ENCODE measurements at regions not wholly inside any gene's neighbourhood (a gene's known extent, or its start where the extent isn't known, plus 50 kb on each side); places are given as distances from the start of the nearest gene placed in this dataset.

DNA sequence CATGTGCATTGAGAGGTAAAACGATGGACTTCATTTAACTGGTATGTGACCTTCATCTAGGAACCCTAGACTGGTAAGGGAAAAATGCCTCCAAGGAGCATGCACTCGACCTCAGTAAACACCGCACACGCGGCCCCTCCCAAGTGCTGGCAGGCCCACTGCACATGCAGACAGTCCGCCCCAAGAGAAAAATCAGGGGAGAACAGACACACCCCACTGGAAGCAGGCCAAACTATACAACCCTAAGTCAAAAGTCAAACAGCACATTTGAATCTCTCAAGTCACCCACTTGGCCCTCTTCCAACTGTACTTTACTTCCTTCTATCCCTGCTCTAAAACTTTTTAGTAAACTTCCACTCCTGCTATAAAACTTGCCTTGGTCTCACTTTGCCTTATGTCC, 250.1 kb upstream of the HES1 start:
- H3K9me3 ChIP-seq (ENCODE audit: low read depth): no peaks in the 10 kb centered on the region
- H3K4me3 ChIP-seq: no peak overlapping the region
- H3K9me2 ChIP-seq (replicated peaks; ENCODE audit: insufficient read depth): no peaks in the 10 kb centered on the region
- H3K4me2 ChIP-seq: no peak overlapping the region
- H3K27ac ChIP-seq: peak overlapping the region; percentile 61
- H3K4me1 ChIP-seq (ENCODE audit: insufficient read depth): peaks cover 13% of the 10 kb centered on the region
- H3K79me2 ChIP-seq: no peaks in the 10 kb centered on the region
- H2AFZ ChIP-seq: no peak overlapping the region
- no peaks in the 10 kb centered on the region for H4K20me1 ChIP-seq (ENCODE audit: insufficient read depth, poor library complexity, severe bottlenecking)
- H3K36me3 ChIP-seq (replicated peaks; ENCODE audit: insufficient read depth, low read depth): no peaks in the 10 kb centered on the region
- TF ChIP-seq, protein P1, sequence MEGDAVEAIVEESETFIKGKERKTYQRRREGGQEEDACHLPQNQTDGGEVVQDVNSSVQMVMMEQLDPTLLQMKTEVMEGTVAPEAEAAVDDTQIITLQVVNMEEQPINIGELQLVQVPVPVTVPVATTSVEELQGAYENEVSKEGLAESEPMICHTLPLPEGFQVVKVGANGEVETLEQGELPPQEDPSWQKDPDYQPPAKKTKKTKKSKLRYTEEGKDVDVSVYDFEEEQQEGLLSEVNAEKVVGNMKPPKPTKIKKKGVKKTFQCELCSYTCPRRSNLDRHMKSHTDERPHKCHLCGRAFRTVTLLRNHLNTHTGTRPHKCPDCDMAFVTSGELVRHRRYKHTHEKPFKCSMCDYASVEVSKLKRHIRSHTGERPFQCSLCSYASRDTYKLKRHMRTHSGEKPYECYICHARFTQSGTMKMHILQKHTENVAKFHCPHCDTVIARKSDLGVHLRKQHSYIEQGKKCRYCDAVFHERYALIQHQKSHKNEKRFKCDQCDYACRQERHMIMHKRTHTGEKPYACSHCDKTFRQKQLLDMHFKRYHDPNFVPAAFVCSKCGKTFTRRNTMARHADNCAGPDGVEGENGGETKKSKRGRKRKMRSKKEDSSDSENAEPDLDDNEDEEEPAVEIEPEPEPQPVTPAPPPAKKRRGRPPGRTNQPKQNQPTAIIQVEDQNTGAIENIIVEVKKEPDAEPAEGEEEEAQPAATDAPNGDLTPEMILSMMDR (IDR thresholded peaks at IDR 0.05; ENCODE audit: poor library complexity): no peak
- TF ChIP-seq EZH2 (IDR thresholded peaks at IDR 0.05; ENCODE audit: borderline replicate concordance): no peak
- TF ChIP-seq EZH2phosphoT487 (IDR thresholded peaks at IDR 0.05; ENCODE audit: low read depth, severe bottlenecking, unreplicated experiment): no peak
- DNase-seq (ENCODE audit: low spot score): peak; percentile 56
- 86% methylated on average over 6 of the region's 6 CpGs for WGBS (ENCODE audit: low lambda C conversion rate, missing lambda C conversion rate)
- H3K27me3 ChIP-seq: no peaks in the 10 kb centered on the region

DNA sequence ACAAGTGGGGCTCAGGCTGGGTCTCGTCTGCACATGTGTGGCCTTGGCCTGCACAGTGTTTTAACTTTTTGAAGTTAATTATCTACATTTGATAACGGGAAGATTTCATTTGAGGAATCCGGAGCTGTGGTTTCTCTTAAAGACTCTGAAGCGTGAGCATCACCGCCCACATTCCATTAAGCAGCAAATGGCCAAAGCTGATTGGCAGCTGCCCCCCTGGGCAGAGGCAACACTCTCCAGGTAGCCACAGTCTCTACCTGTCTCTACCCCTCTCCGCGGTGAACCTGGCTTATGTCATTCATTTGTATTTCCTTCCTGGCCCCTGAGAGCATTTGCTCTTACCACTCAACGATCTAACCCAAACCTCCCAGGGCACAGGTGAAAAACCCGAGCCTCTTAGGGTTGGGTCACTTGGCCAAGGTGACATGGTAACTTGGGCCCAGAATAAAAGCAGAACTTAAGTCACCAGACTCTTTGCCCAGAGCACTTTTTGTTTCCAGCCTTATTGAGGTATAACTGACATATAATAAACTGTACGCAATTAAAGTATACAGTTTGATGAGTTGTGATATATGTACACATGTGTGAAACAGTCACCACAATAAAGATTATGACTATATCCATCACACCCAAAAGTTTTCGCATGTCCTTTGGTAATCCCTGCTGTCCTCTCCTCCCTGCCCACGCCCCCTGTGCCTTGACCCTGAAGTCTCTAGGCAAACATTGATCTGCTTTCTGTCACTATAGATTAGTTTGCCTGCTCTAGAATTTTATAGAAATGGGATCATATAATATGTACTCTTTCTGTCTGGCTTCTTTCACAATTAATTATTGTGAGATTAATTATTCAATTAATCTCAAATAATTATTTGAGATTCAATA, 245.7 kb upstream of the HES1 start:
- no peak for DNase-seq (ENCODE audit: low spot score)
- Histone ChIP-seq H3K9me2 (replicated peaks; ENCODE audit: insufficient read depth) (no peaks in the 10 kb centered on the region), H3K4me3 (no peak overlapping the region), H2AFZ (no peak overlapping the region), H3K27me3 (no peaks in the 10 kb centered on the region), H4K20me1 (ENCODE audit: insufficient read depth, poor library complexity, severe bottlenecking) (no peaks in the 10 kb centered on the region), H3K4me1 (ENCODE audit: insufficient read depth) (peaks cover 3% of the 10 kb centered on the region), H3K36me3 (replicated peaks; ENCODE audit: insufficient read depth, low read depth) (no peaks in the 10 kb centered on the region), H3K9me3 (ENCODE audit: low read depth) (no peaks in the 10 kb centered on the region), H3K79me2 (no peaks in the 10 kb centered on the region), H3K4me2 (no peak overlapping the region), H3K27ac (no peak overlapping the region)
- TF ChIP-seq EZH2 (IDR thresholded peaks at IDR 0.05; ENCODE audit: borderline replicate concordance) (no peak), EZH2phosphoT487 (IDR thresholded peaks at IDR 0.05; ENCODE audit: low read depth, severe bottlenecking, unreplicated experiment) (no peak)
- TF ChIP-seq, protein P1 (IDR thresholded peaks at IDR 0.05; ENCODE audit: poor library complexity): no peak
- 62% methylated on average over 12 of the region's 12 CpGs for WGBS (ENCODE audit: low lambda C conversion rate, missing lambda C conversion rate)

DNA sequence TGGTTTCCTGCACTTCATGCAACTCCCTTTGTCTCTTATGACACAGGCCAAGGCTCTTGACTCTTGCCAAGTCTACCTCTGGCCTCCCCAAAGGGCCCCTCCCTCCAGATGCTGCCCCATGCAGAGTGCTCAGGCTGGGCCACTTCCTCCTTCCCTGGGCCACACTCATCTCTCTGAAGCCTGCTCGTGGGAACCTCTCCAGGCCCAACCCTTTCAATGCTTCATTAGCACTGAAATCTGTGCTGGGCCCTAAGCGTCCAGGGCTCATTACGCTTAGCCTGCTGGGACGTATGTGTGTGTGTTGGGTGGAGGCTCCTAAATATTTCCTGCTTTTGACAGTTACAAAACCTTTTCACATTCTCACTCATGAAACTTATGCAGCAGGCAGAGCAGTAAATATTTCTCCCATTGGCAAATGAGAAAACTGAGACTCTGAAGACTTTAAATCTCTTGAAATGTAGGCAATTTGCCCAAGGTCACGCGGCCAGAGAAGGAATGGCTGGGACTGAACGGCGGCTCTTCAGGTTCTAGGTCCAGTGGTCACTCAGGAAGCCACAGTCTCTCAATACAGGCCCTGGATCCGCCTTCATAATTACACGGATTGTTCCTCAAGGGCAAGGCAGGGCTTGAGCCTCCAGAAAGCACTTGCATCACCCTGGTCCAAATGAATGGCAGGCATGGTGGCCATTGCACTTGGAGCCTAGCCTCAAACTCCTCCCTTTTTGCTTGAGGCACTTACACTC, 241.7 kb upstream of the HES1 start:
- no peak for DNase-seq (ENCODE audit: low spot score)
- Histone ChIP-seq H3K27me3 (no peaks in the 10 kb centered on the region), H2AFZ (no peak overlapping the region), H3K79me2 (no peaks in the 10 kb centered on the region), H3K27ac (no peak overlapping the region), H3K4me3 (no peak overlapping the region), H3K4me1 (ENCODE audit: insufficient read depth) (peaks cover 4% of the 10 kb centered on the region), H4K20me1 (ENCODE audit: insufficient read depth, poor library complexity, severe bottlenecking) (no peaks in the 10 kb centered on the region), H3K9me2 (replicated peaks; ENCODE audit: insufficient read depth) (no peaks in the 10 kb centered on the region), H3K9me3 (ENCODE audit: low read depth) (no peaks in the 10 kb centered on the region), H3K36me3 (replicated peaks; ENCODE audit: insufficient read depth, low read depth) (no peaks in the 10 kb centered on the region), H3K4me2 (no peak overlapping the region)
- WGBS (ENCODE audit: low lambda C conversion rate, missing lambda C conversion rate): 85% methylated on average over 10 of the region's 10 CpGs
- TF ChIP-seq, protein P1 (IDR thresholded peaks at IDR 0.05; ENCODE audit: poor library complexity): no peak
- no peak for TF ChIP-seq EZH2 (IDR thresholded peaks at IDR 0.05; ENCODE audit: borderline replicate concordance)
- no peak for TF ChIP-seq EZH2phosphoT487 (IDR thresholded peaks at IDR 0.05; ENCODE audit: low read depth, severe bottlenecking, unreplicated experiment)

All from hepatocyte (in vitro differentiated cells).